Choroid plexus epithelial cell (primary cell): ENCODE measurements at regions not wholly inside any gene's neighbourhood (a gene's known extent, or its start where the extent isn't known, plus 50 kb on each side); places are given as distances from the start of the nearest gene placed in this dataset.

Experiments used
- DNase-seq: peaks from one replicate; pipeline ENCODE4 v3.0.0-alpha.2; 2010; ENCODE audit warnings: low read depth
- H3K4me3 ChIP-seq: 2 replicates; pipeline ENCODE4 v1.5.1; 2011; ENCODE audit warnings: low read depth, mild to moderate bottlenecking, control low read depth, low read length, moderate library complexity
- TF ChIP-seq, protein P1 (sequence below): conservative IDR thresholded peaks from 2 replicates; pipeline ENCODE4 v1.5.1; 2011; ENCODE audit warnings: low read depth, mild to moderate bottlenecking, control low read depth, inconsistent platforms, low read length, moderate library complexity

DNA sequence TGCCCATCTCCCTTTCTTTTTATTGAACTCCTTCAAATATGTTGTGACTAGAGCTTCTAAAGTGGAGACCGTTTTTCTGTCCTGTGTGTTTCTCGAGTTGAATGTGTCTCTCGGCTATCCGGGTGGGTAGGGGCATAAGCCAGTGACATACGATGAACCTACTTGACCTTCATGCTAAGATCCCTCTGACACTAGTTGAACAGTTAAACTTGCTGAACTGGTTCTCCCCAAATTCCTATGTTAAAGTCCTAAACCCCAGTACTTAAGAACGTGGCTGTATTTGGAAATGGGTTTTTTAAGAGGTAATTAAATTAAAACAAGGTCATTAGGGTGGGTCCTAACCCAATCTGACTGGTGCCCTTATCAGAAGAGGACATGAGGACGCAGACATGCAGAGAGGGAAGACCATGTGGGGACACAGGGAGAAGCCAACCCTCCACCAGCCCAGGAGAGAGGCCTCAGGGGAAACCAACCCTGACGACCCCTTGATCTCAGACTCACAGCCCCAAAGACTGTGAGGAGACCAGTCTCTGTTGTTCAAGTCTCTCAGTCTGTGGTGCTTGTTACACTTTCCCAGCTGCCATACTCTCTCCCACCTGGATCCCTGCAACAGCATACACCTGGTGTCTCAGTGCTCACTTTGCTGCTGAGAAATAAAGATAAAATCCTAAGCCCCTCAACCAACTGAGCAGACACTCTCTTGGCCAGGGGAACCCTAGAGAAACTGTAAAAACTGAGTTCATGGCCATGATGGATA lies 208.4 kb downstream of the MYLK4 start:
- TF ChIP-seq, protein P1, sequence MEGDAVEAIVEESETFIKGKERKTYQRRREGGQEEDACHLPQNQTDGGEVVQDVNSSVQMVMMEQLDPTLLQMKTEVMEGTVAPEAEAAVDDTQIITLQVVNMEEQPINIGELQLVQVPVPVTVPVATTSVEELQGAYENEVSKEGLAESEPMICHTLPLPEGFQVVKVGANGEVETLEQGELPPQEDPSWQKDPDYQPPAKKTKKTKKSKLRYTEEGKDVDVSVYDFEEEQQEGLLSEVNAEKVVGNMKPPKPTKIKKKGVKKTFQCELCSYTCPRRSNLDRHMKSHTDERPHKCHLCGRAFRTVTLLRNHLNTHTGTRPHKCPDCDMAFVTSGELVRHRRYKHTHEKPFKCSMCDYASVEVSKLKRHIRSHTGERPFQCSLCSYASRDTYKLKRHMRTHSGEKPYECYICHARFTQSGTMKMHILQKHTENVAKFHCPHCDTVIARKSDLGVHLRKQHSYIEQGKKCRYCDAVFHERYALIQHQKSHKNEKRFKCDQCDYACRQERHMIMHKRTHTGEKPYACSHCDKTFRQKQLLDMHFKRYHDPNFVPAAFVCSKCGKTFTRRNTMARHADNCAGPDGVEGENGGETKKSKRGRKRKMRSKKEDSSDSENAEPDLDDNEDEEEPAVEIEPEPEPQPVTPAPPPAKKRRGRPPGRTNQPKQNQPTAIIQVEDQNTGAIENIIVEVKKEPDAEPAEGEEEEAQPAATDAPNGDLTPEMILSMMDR = no peak
- H3K4me3 ChIP-seq = no peak overlapping the region

DNA sequence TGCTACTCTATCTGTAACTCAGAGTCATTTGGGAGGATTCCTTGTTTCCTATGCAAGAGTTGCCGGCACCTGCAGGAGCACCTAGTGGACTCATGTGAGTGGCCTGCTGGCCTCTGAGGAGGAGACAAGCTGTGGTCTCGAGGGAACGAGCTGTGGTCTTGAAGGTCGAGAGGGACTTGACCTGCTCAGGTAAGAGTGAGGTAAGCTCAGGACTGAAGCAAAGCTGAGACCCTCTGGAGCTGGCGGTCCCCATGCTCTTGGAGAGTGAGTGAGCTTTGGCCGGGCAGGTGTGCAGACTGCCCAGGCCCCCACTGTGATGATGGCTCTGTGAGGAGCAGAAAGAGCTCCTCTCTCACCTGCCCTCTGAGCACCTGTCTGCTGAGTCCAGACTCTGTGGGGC lies 214.3 kb downstream of the MYLK4 start:
- TF ChIP-seq, protein P1 = no peak
- no peak for DNase-seq
- no peak overlapping the region for H3K4me3 ChIP-seq

More for the DNA sequence above, 208.4 kb downstream of the MYLK4 start:
- no peak for DNase-seq

DNA sequence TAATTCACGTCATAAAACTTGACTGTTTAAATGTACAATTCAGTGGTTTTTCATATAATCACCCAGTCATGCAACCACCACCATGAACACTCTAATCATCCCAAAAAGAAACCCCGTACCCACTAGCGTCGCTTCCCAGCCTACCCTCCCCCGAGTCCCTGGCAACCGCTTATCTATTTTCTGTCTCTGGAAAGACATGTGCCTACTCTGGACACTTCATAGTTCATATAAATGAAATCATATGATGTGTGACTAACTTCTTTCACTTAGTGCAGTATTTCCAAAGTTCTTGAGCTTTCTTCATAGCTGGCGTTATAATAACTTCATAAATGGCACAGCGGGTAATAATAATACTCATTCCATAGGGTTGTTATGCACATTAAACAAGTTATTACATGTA lies 215.2 kb downstream of the MYLK4 start:
- DNase-seq = no peak
- TF ChIP-seq, protein P1 = no peak
- H3K4me3 ChIP-seq = no peak overlapping the region

DNA sequence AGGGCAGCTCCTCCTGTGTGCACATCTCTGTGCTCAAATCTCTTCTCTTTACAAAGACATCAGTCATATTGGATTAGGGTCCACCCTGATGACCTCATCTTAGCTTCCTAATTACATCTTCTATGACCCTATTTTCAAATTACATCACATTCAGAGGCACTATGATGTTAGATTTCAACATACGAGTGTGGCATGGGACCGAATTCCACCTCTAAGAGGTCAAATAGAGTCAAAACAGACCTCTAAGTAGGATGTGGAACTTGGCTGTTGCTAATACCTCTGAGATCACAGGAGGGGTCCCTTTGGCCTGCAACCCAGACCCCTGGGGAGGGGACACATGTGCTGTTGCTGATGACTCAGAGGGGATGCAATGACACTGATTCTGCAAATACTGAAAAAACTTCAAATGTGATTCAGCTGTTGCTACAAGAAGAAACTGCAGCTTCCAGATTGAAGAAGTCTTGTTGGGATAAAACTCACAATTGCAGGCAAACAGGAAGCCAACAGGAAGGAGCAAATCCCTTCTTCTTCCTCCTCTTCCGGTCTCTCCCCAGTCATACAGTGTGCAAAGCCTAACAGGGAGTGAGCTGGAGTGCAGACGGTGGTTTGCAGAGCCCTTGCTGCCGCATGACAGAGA lies 216.2 kb downstream of the MYLK4 start:
- DNase-seq = peak; percentile 82
- TF ChIP-seq, protein P1 = no peak
- H3K4me3 ChIP-seq = no peak overlapping the region

DNA sequence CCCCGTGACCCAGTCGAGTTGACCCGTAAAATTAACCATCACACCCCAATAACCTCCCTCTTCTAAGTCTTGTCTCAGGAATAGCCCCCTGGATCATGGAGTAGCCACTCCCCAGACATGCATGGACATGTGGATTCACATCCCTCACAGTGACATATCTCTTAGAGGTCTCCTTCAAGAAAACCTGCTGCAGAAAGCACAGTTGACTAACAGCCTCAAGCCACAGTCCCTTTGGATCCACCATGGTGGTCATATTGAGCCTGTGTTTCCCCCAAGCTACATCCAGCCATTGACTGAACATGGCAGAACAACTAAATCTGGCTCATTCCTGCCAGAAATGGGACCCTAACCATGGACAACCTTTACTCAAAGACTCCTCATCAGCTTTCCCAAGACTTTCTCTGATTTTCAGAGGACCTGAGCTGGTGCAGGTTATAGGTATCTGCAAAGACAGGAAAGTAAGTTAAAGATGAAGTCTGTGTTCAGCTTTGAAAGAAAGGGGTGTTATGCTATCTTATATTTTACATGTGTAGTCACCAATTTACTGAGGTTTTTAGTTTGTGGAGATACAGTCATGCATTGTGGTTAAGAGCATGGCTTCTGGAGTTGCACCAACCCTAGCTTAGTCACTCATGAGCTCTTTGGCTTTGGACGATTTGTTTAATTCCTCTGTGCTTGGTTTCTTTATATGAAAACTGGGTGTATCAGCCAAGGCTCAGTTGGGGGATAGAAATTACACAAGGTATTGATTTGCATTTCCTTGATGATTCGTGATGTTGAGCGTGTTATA lies 219.1 kb downstream of the MYLK4 start:
- no peak overlapping the region for H3K4me3 ChIP-seq
- TF ChIP-seq, protein P1 = no peak
- peak; percentile 92 for DNase-seq

DNA sequence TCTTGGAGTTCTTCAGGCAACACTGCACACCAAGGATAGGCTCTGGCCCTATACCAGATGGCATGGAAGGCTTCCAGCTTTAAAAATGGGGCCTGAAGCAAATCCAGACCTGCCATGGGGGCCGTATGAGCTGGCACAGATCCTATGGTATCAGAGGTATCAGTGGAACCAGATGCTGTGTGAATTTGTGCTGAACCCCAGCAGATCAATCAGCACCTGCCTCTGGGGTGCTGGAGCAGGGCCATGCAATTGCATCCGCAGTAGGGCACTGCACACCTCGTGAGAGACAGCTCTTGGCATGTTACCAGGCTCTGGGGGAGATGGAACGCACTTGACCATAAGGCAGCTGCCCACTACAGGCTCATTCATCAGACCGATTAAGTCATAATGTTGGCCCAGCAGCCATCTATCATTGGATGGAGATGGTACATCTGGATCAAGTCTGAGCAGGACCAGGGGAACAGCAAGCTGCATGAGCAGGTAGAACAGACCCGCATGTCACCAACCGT lies 221.5 kb downstream of the MYLK4 start:
- no peak overlapping the region for H3K4me3 ChIP-seq
- TF ChIP-seq, protein P1 = no peak
- no peak for DNase-seq
